Kidney epithelial cell (primary cell): ENCODE measurements at regions not wholly inside any gene's neighbourhood (a gene's known extent, or its start where the extent isn't known, plus 50 kb on each side); places are given as distances from the start of the nearest gene placed in this dataset.
"Not testable (repeated sequence)": the region's sequence is repeated elsewhere in the genome, so short reads cannot be mapped to it uniquely, and the experiment has no call there.

Source experiments
- DNase-seq: peaks from one replicate; pipeline ENCODE4 v3.0.0-alpha.2; 2010; ENCODE audit warnings: low read depth
- H3K27me3 ChIP-seq: 2 replicates; pipeline ENCODE4 v1.6.0; 2011; ENCODE audit warnings: low read length; ENCODE audit not compliant: control insufficient read depth, insufficient read depth
- H3K36me3 ChIP-seq: 2 replicates; pipeline ENCODE4 v1.5.1; 2011; ENCODE audit warnings: low read length; ENCODE audit not compliant: control insufficient read depth, insufficient read depth
- H3K4me3 ChIP-seq: 2 replicates; pipeline ENCODE4 v1.5.1; 2011; ENCODE audit warnings: low read depth, mild to moderate bottlenecking, control low read depth, low read length
- CTCF ChIP-seq: IDR thresholded peaks from 2 replicates; pipeline ENCODE4 v1.5.1; 2011; ENCODE audit warnings: mild to moderate bottlenecking, moderate library complexity, low read length, control low read depth, inconsistent platforms; ENCODE audit not compliant: insufficient read depth, poor library complexity, severe bottlenecking

- no peak for DNase-seq
- no peak overlapping the region for H3K4me3 ChIP-seq
- no peak for TF ChIP-seq CTCF
- H3K27me3 ChIP-seq, result no peaks in the 10 kb centered on the region
- no peaks in the 10 kb centered on the region for H3K36me3 ChIP-seq
Observed at GRCh38 chr5:82436291-82436690, 158.1 kb upstream of the RPS23 start.

- H3K36me3 ChIP-seq, H3K27me3 ChIP-seq, H3K4me3 ChIP-seq, DNase-seq: not testable (repeated sequence)
Observed at GRCh38 chr5:82434696-82435660, 156.8 kb upstream of the RPS23 start.

GRCh38 chr5:82426464-82427154, 148.5 kb upstream of the RPS23 start:
- no peaks in the 10 kb centered on the region for H3K27me3 ChIP-seq
- DNase-seq, result no peak
- no peak overlapping the region for H3K4me3 ChIP-seq
- no peaks in the 10 kb centered on the region for H3K36me3 ChIP-seq
- no peak for TF ChIP-seq CTCF

GRCh38 chr5:82425591-82425990, 147.4 kb upstream of the RPS23 start:
- H3K4me3 ChIP-seq, result no peak overlapping the region
- no peak for TF ChIP-seq CTCF
- no peaks in the 10 kb centered on the region for H3K27me3 ChIP-seq
- DNase-seq, result no peak
- no peaks in the 10 kb centered on the region for H3K36me3 ChIP-seq

- no peak overlapping the region for H3K4me3 ChIP-seq
- no peak for DNase-seq
- TF ChIP-seq CTCF, result no peak
- no peaks in the 10 kb centered on the region for H3K36me3 ChIP-seq
- no peaks in the 10 kb centered on the region for H3K27me3 ChIP-seq
Observed at GRCh38 chr5:82424211-82424610, 146.1 kb upstream of the RPS23 start.

GRCh38 chr5:82422751-82423181, 144.6 kb upstream of the RPS23 start:
- DNase-seq, result no peak
- Histone ChIP-seq H3K4me3 (no peak overlapping the region), H3K27me3 (no peaks in the 10 kb centered on the region), H3K36me3 (peaks cover 1% of the 10 kb centered on the region)
- TF ChIP-seq CTCF, result no peak
